ENCODE measurements at regions not wholly inside any gene's neighbourhood (a gene's known extent, or its start where the extent isn't known, plus 50 kb on each side); places are given as distances from the start of the nearest gene placed in this dataset.

DNA sequence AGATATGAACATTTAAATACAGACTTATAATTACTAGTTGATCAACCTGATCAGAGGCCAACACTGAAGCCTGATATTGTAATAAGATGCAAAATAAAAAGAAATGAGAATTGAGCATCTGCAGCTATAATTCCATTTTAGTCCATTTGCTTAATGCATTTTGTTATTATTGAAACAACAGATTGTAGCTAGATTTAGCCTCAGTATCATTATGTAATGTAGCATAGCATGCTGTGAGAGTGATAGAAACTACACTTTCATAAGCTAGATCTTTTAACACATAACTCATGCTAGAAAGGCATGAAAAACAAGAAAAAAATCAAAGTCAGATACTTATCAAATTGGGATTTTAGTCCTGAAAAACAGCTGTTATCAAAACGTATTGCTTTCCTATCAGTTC lies 292.7 kb upstream of the ADARB2 start (continued):
- TF ChIP-seq, protein P1, sequence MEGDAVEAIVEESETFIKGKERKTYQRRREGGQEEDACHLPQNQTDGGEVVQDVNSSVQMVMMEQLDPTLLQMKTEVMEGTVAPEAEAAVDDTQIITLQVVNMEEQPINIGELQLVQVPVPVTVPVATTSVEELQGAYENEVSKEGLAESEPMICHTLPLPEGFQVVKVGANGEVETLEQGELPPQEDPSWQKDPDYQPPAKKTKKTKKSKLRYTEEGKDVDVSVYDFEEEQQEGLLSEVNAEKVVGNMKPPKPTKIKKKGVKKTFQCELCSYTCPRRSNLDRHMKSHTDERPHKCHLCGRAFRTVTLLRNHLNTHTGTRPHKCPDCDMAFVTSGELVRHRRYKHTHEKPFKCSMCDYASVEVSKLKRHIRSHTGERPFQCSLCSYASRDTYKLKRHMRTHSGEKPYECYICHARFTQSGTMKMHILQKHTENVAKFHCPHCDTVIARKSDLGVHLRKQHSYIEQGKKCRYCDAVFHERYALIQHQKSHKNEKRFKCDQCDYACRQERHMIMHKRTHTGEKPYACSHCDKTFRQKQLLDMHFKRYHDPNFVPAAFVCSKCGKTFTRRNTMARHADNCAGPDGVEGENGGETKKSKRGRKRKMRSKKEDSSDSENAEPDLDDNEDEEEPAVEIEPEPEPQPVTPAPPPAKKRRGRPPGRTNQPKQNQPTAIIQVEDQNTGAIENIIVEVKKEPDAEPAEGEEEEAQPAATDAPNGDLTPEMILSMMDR (conservative IDR thresholded peaks at IDR 0.05; ENCODE audit: low read depth in 2 of 2): no peak

DNA sequence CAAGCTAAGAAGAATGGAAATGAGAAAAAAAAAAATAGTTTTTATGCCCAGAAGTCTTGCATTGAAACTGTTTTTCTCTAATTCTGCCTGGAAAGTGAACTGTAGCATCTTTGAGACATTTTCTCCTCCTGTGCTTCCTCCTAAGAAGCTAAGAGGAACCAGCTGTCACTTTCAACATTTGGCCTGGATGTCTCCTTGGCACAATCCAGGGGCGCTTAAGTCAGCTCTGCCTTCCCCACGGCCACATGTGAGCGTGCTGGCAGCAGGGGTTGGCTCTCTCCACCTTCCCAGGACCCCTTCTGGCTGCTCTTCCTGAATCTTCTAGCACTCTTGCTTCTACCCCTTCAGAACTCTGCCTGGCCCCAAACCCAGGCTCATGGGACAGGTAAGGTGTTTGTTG lies 289.6 kb upstream of the ADARB2 start:
- no peak overlapping the region for H3K4me3 ChIP-seq
- peaks cover 4% of the 10 kb centered on the region; the same call in 1 of the 2 replicates for H3K9me2 ChIP-seq (ENCODE audit: insufficient read depth)
- no peaks in the 10 kb centered on the region for H3K79me2 ChIP-seq (replicated peaks; ENCODE audit: insufficient read depth)
- H3K4me1 ChIP-seq (ENCODE audit: insufficient read depth): no peaks in the 10 kb centered on the region
- H3K27ac ChIP-seq (ENCODE audit: low read depth): no peak overlapping the region
- ATAC-seq (no peak), DNase-seq (ENCODE audit: low spot score) (no peak)
- peaks cover 4% of the 10 kb centered on the region for H3K27me3 Mint-ChIP-seq (ENCODE audit: insufficient read depth, low read depth, poor library complexity)
- no peaks in the 10 kb centered on the region for H3F3A ChIP-seq (replicated peaks; ENCODE audit: low read depth)
- no peak overlapping the region for H3K4me3 Mint-ChIP-seq
- H3K27ac Mint-ChIP-seq: no peak overlapping the region
- H3K4me2 ChIP-seq: no peak overlapping the region
- H3K36me3 ChIP-seq (ENCODE audit: insufficient read depth): no peaks in the 10 kb centered on the region
- no peaks in the 10 kb centered on the region for H3K9me3 Mint-ChIP-seq
- no peaks in the 10 kb centered on the region for H3K4me1 Mint-ChIP-seq
- H4K20me1 ChIP-seq (replicated peaks; ENCODE audit: insufficient read depth): no peaks in the 10 kb centered on the region
- H3K36me3 Mint-ChIP-seq (ENCODE audit: low read depth): no peaks in the 10 kb centered on the region
- no peaks in the 10 kb centered on the region for H3K27me3 ChIP-seq (ENCODE audit: insufficient read depth)
- no peak overlapping the region for H2AFZ ChIP-seq
- TF ChIP-seq JUNB (IDR thresholded peaks at IDR 0.05; ENCODE audit: unreplicated experiment): no peak
- no peak for TF ChIP-seq STAT1 (IDR thresholded peaks at IDR 0.05; ENCODE audit: unreplicated experiment)
- TF ChIP-seq, protein P2, sequence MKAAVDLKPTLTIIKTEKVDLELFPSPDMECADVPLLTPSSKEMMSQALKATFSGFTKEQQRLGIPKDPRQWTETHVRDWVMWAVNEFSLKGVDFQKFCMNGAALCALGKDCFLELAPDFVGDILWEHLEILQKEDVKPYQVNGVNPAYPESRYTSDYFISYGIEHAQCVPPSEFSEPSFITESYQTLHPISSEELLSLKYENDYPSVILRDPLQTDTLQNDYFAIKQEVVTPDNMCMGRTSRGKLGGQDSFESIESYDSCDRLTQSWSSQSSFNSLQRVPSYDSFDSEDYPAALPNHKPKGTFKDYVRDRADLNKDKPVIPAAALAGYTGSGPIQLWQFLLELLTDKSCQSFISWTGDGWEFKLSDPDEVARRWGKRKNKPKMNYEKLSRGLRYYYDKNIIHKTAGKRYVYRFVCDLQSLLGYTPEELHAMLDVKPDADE (IDR thresholded peaks at IDR 0.05): no peak
- TF ChIP-seq NANOG (IDR thresholded peaks at IDR 0.05; ENCODE audit: borderline replicate concordance): no peak
- TF ChIP-seq ZNF331 (CRISPR knock-in tag; IDR thresholded peaks at IDR 0.05; ENCODE audit: low read depth): no peak
- TF ChIP-seq, protein P3, sequence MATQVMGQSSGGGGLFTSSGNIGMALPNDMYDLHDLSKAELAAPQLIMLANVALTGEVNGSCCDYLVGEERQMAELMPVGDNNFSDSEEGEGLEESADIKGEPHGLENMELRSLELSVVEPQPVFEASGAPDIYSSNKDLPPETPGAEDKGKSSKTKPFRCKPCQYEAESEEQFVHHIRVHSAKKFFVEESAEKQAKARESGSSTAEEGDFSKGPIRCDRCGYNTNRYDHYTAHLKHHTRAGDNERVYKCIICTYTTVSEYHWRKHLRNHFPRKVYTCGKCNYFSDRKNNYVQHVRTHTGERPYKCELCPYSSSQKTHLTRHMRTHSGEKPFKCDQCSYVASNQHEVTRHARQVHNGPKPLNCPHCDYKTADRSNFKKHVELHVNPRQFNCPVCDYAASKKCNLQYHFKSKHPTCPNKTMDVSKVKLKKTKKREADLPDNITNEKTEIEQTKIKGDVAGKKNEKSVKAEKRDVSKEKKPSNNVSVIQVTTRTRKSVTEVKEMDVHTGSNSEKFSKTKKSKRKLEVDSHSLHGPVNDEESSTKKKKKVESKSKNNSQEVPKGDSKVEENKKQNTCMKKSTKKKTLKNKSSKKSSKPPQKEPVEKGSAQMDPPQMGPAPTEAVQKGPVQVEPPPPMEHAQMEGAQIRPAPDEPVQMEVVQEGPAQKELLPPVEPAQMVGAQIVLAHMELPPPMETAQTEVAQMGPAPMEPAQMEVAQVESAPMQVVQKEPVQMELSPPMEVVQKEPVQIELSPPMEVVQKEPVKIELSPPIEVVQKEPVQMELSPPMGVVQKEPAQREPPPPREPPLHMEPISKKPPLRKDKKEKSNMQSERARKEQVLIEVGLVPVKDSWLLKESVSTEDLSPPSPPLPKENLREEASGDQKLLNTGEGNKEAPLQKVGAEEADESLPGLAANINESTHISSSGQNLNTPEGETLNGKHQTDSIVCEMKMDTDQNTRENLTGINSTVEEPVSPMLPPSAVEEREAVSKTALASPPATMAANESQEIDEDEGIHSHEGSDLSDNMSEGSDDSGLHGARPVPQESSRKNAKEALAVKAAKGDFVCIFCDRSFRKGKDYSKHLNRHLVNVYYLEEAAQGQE (IDR thresholded peaks at IDR 0.05; ENCODE audit: unreplicated experiment): no peak
- TF ChIP-seq EZH2phosphoT487 (IDR thresholded peaks at IDR 0.05; ENCODE audit: unreplicated experiment): no peak
- TF ChIP-seq, protein P4, sequence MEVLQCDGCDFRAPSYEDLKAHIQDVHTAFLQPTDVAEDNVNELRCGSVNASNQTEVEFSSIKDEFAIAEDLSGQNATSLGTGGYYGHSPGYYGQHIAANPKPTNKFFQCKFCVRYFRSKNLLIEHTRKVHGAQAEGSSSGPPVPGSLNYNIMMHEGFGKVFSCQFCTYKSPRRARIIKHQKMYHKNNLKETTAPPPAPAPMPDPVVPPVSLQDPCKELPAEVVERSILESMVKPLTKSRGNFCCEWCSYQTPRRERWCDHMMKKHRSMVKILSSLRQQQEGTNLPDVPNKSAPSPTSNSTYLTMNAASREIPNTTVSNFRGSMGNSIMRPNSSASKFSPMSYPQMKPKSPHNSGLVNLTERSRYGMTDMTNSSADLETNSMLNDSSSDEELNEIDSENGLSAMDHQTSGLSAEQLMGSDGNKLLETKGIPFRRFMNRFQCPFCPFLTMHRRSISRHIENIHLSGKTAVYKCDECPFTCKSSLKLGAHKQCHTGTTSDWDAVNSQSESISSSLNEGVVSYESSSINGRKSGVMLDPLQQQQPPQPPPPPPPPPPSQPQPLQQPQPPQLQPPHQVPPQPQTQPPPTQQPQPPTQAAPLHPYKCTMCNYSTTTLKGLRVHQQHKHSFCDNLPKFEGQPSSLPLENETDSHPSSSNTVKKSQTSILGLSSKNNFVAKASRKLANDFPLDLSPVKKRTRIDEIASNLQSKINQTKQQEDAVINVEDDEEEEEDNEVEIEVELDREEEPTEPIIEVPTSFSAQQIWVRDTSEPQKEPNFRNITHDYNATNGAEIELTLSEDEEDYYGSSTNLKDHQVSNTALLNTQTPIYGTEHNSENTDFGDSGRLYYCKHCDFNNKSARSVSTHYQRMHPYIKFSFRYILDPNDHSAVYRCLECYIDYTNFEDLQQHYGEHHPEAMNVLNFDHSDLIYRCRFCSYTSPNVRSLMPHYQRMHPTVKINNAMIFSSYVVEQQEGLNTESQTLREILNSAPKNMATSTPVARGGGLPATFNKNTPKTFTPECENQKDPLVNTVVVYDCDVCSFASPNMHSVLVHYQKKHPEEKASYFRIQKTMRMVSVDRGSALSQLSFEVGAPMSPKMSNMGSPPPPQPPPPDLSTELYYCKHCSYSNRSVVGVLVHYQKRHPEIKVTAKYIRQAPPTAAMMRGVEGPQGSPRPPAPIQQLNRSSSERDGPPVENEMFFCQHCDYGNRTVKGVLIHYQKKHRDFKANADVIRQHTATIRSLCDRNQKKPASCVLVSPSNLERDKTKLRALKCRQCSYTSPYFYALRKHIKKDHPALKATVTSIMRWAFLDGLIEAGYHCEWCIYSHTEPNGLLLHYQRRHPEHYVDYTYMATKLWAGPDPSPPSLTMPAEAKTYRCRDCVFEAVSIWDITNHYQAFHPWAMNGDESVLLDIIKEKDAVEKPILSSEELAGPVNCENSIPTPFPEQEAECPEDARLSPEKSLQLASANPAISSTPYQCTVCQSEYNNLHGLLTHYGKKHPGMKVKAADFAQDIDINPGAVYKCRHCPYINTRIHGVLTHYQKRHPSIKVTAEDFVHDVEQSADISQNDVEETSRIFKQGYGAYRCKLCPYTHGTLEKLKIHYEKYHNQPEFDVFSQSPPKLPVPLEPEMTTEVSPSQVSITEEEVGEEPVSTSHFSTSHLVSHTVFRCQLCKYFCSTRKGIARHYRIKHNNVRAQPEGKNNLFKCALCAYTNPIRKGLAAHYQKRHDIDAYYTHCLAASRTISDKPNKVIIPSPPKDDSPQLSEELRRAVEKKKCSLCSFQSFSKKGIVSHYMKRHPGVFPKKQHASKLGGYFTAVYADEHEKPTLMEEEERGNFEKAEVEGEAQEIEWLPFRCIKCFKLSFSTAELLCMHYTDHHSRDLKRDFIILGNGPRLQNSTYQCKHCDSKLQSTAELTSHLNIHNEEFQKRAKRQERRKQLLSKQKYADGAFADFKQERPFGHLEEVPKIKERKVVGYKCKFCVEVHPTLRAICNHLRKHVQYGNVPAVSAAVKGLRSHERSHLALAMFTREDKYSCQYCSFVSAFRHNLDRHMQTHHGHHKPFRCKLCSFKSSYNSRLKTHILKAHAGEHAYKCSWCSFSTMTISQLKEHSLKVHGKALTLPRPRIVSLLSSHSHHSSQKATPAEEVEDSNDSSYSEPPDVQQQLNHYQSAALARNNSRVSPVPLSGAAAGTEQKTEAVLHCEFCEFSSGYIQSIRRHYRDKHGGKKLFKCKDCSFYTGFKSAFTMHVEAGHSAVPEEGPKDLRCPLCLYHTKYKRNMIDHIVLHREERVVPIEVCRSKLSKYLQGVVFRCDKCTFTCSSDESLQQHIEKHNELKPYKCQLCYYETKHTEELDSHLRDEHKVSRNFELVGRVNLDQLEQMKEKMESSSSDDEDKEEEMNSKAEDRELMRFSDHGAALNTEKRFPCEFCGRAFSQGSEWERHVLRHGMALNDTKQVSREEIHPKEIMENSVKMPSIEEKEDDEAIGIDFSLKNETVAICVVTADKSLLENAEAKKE (CRISPR knock-in tag; IDR thresholded peaks at IDR 0.05): no peak
- no peak for TF ChIP-seq EZH2 (IDR thresholded peaks at IDR 0.05; ENCODE audit: low read depth, unreplicated experiment)
- TF ChIP-seq POLR2AphosphoS5 (IDR thresholded peaks at IDR 0.05; ENCODE audit: low read depth): no peak
- no peak for TF ChIP-seq ZNF114 (CRISPR knock-in tag; IDR thresholded peaks at IDR 0.05)
- no peak for TF ChIP-seq CREB1 (CRISPR knock-in tag; IDR thresholded peaks at IDR 0.05; ENCODE audit: low read depth)
